ENCODE measurements at regions not wholly inside any gene's neighbourhood (a gene's known extent, or its start where the extent isn't known, plus 50 kb on each side); places are given as distances from the start of the nearest gene placed in this dataset.
"Not testable (repeated sequence)": the region's sequence is repeated elsewhere in the genome, so short reads cannot be mapped to it uniquely, and the experiment has no call there.

GRCh38 chr4:59780271-59780670 is 1419.9 kb upstream of the ADGRL3 start:
- TF ChIP-seq CTCF (conservative IDR thresholded peaks at IDR 0.05 in 1 of 2, IDR thresholded peaks at IDR 0.05 in 1 of 2; ENCODE audit: extremely low read depth in 1 of 2, insufficient read depth in 1 of 2, low read depth in 1 of 2, low read length in 2 of 2); EZH2 (IDR thresholded peaks at IDR 0.05; ENCODE audit: borderline replicate concordance, low read length): not testable (repeated sequence)

Measured in mammary epithelial cell (primary cell).